Upper lobe of right lung (tissue), 1 donor: ENCODE measurements at regions not wholly inside any gene's neighbourhood (a gene's known extent, or its start where the extent isn't known, plus 50 kb on each side); places are given as distances from the start of the nearest gene placed in this dataset.

ENCODE experiments used
- ATAC-seq: fragments of 200-7000 bp; cut with Tn5 transposase; one replicate; pipeline ENCODE4 v1.9.1; 2020; ENCODE audit warnings: mild to moderate bottlenecking, moderate library complexity
- DNase-seq: peaks from one replicate; pipeline ENCODE4 v3.0.0-alpha.2; 2020
- H3K27ac ChIP-seq: fragments of 200-600 bp; one replicate; pipeline ENCODE4 v1.8.0; 2022
- H3K27me3 ChIP-seq: fragments of 200-600 bp; one replicate; pipeline ENCODE4 v1.8.0; 2022; ENCODE audit warnings: mild to moderate bottlenecking
- H3K36me3 ChIP-seq: fragments of 200-600 bp; one replicate; pipeline ENCODE4 v1.8.0; 2022
- H3K4me1 ChIP-seq: fragments of 200-600 bp; one replicate; pipeline ENCODE4 v1.8.0; 2022
- H3K4me3 ChIP-seq: fragments of 200-600 bp; one replicate; pipeline ENCODE4 v1.8.0; 2022; ENCODE audit warnings: mild to moderate bottlenecking
- H3K9me3 ChIP-seq: fragments of 200-600 bp; one replicate; pipeline ENCODE4 v1.8.0; 2022
- CTCF ChIP-seq: fragments of 200-600 bp; IDR thresholded peaks from one replicate; pipeline ENCODE4 v1.8.0; 2022; ENCODE audit warnings: antibody characterized with exemption
- intact Hi-C: fragments of 100-400 bp; cut with DNase I; formaldehyde crosslinking; loops from one replicate; pipeline ENCODE4 v1.11.0; 2022
- donor health status: DM: no; HTN: yes; CAD: no; lungs with severe emphysema.

- H3K4me3 ChIP-seq = no peak overlapping the region
- ATAC-seq = no peak
- H3K27me3 ChIP-seq = no peaks in the 10 kb centered on the region
- intact Hi-C loops = no loop called here
- TF ChIP-seq CTCF = no peak
- H3K9me3 ChIP-seq = no peaks in the 10 kb centered on the region
- no peaks in the 10 kb centered on the region for H3K36me3 ChIP-seq
- no peaks in the 10 kb centered on the region for H3K4me1 ChIP-seq
- no peak for DNase-seq
- H3K27ac ChIP-seq = no peak overlapping the region
These were observed 156.2 kb upstream of the ARPP21 start for GRCh38 chr3:35483131-35483530.

GRCh38 chr3:35484929-35485530 lies 154.3 kb upstream of the ARPP21 start:
- intact Hi-C loops = no loop called here
- no peaks in the 10 kb centered on the region for H3K36me3 ChIP-seq
- no peak for DNase-seq
- H3K4me3 ChIP-seq = no peak overlapping the region
- TF ChIP-seq CTCF = no peak
- no peak overlapping the region for H3K27ac ChIP-seq
- ATAC-seq = no peak
- H3K4me1 ChIP-seq = no peaks in the 10 kb centered on the region
- H3K9me3 ChIP-seq = no peaks in the 10 kb centered on the region
- H3K27me3 ChIP-seq = no peaks in the 10 kb centered on the region

GRCh38 chr3:35486295-35486694 lies 153.0 kb upstream of the ARPP21 start:
- Histone ChIP-seq H3K4me3 (no peak overlapping the region), H3K36me3 (no peaks in the 10 kb centered on the region), H3K4me1 (no peaks in the 10 kb centered on the region), H3K9me3 (no peaks in the 10 kb centered on the region), H3K27ac (no peak overlapping the region), H3K27me3 (no peaks in the 10 kb centered on the region)
- DNase-seq = no peak
- ATAC-seq = no peak
- intact Hi-C loops = no loop called here
- no peak for TF ChIP-seq CTCF

GRCh38 chr3:35487376-35487775 lies 151.9 kb upstream of the ARPP21 start:
- intact Hi-C loops = no loop called here
- DNase-seq = no peak
- ATAC-seq = no peak
- Histone ChIP-seq H3K27ac (no peak overlapping the region), H3K4me1 (no peaks in the 10 kb centered on the region), H3K9me3 (no peaks in the 10 kb centered on the region), H3K4me3 (no peak overlapping the region), H3K27me3 (no peaks in the 10 kb centered on the region), H3K36me3 (no peaks in the 10 kb centered on the region)
- TF ChIP-seq CTCF = no peak

GRCh38 chr3:35488526-35488925 lies 150.8 kb upstream of the ARPP21 start:
- ATAC-seq (no peak), DNase-seq (no peak)
- Histone ChIP-seq H3K27me3 (no peaks in the 10 kb centered on the region), H3K4me3 (no peak overlapping the region), H3K4me1 (no peaks in the 10 kb centered on the region), H3K27ac (no peak overlapping the region), H3K36me3 (no peaks in the 10 kb centered on the region), H3K9me3 (no peaks in the 10 kb centered on the region)
- no peak for TF ChIP-seq CTCF
- intact Hi-C loops = no loop called here

- ATAC-seq (no peak), DNase-seq (no peak)
- H3K4me3 ChIP-seq = no peak overlapping the region
- no peaks in the 10 kb centered on the region for H3K36me3 ChIP-seq
- H3K4me1 ChIP-seq = no peaks in the 10 kb centered on the region
- H3K9me3 ChIP-seq = no peaks in the 10 kb centered on the region
- TF ChIP-seq CTCF = no peak
- intact Hi-C loops = no loop called here
- no peaks in the 10 kb centered on the region for H3K27me3 ChIP-seq
- H3K27ac ChIP-seq = no peak overlapping the region
These were observed 146.5 kb upstream of the ARPP21 start for GRCh38 chr3:35492841-35493240.
